ENCODE measurements at regions not wholly inside any gene's neighbourhood (a gene's known extent, or its start where the extent isn't known, plus 50 kb on each side); places are given as distances from the start of the nearest gene placed in this dataset.
"Not testable (repeated sequence)": the region's sequence is repeated elsewhere in the genome, so short reads cannot be mapped to it uniquely, and the experiment has no call there.

DNA sequence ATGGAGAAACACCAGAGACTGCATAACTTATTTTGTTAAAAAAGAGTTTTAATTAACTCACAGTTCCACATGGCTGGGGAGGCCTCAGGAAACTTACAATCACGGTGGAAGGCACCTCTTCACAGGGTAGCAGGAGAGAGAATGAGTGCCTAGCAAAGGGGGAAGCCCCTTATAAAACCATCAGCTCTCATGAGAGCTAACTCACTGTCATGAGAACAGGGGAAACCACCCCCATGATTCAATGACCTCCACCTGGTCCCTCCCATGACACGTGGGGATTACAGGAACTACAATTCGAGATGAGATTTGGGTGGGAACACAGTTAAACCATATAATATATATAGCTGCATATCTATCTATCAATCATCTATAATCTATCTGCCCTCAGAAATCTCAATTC, 153.1 kb upstream of the PROK2 start:
- TF ChIP-seq, protein P1, sequence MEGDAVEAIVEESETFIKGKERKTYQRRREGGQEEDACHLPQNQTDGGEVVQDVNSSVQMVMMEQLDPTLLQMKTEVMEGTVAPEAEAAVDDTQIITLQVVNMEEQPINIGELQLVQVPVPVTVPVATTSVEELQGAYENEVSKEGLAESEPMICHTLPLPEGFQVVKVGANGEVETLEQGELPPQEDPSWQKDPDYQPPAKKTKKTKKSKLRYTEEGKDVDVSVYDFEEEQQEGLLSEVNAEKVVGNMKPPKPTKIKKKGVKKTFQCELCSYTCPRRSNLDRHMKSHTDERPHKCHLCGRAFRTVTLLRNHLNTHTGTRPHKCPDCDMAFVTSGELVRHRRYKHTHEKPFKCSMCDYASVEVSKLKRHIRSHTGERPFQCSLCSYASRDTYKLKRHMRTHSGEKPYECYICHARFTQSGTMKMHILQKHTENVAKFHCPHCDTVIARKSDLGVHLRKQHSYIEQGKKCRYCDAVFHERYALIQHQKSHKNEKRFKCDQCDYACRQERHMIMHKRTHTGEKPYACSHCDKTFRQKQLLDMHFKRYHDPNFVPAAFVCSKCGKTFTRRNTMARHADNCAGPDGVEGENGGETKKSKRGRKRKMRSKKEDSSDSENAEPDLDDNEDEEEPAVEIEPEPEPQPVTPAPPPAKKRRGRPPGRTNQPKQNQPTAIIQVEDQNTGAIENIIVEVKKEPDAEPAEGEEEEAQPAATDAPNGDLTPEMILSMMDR (IDR thresholded peaks at IDR 0.05), result not testable (repeated sequence)
- not testable (repeated sequence) for TF ChIP-seq POLR2A, POLR2AphosphoS5 (IDR thresholded peaks at IDR 0.05)

All from gastroesophageal sphincter (tissue), 3 donors.